ENCODE measurements at regions not wholly inside any gene's neighbourhood (a gene's known extent, or its start where the extent isn't known, plus 50 kb on each side); places are given as distances from the start of the nearest gene placed in this dataset.

GRCh38 chr7:51797371-51797770, 480.8 kb upstream of the COBL start:
- no peak for TF ChIP-seq CTCF (IDR thresholded peaks at IDR 0.05; ENCODE audit: insufficient read depth, low read depth, low read length)
- DNase-seq (ENCODE audit: low read depth): no peak
- H3K4me3 ChIP-seq (ENCODE audit: low read depth, low read length): no peak overlapping the region

GRCh38 chr7:51792796-51793195, 476.2 kb upstream of the COBL start:
- H3K4me3 ChIP-seq (ENCODE audit: low read depth, low read length): no peak overlapping the region
- no peak for DNase-seq (ENCODE audit: low read depth)
- TF ChIP-seq CTCF (IDR thresholded peaks at IDR 0.05; ENCODE audit: insufficient read depth, low read depth, low read length): no peak

- no peak for TF ChIP-seq CTCF (IDR thresholded peaks at IDR 0.05; ENCODE audit: insufficient read depth, low read depth, low read length)
- DNase-seq (ENCODE audit: low read depth): peak; percentile 0
These were observed 472.9 kb upstream of the COBL start for GRCh38 chr7:51789489-51789888.

GRCh38 chr7:51786284-51786683, 469.7 kb upstream of the COBL start:
- TF ChIP-seq CTCF (IDR thresholded peaks at IDR 0.05; ENCODE audit: insufficient read depth, low read depth, low read length): no peak
- no peak for DNase-seq (ENCODE audit: low read depth)
- H3K4me3 ChIP-seq (ENCODE audit: low read depth, low read length): no peak overlapping the region

More at GRCh38 chr7:51789489-51789888, 472.9 kb upstream of the COBL start:
- H3K4me3 ChIP-seq (ENCODE audit: low read depth, low read length): no peak overlapping the region

GRCh38 chr7:51785876-51786275, 469.3 kb upstream of the COBL start:
- no peak for DNase-seq (ENCODE audit: low read depth)
- TF ChIP-seq CTCF (IDR thresholded peaks at IDR 0.05; ENCODE audit: insufficient read depth, low read depth, low read length): no peak
- no peak overlapping the region for H3K4me3 ChIP-seq (ENCODE audit: low read depth, low read length)

- TF ChIP-seq CTCF (IDR thresholded peaks at IDR 0.05; ENCODE audit: insufficient read depth, low read depth, low read length): no peak
- DNase-seq (ENCODE audit: low read depth): peak; percentile 1
- no peak overlapping the region for H3K4me3 ChIP-seq (ENCODE audit: low read depth, low read length)
These were observed 468.6 kb upstream of the COBL start for GRCh38 chr7:51785171-51785570.

GRCh38 chr7:51783241-51783640, 466.6 kb upstream of the COBL start:
- TF ChIP-seq CTCF (IDR thresholded peaks at IDR 0.05; ENCODE audit: insufficient read depth, low read depth, low read length): no peak
- no peak overlapping the region for H3K4me3 ChIP-seq (ENCODE audit: low read depth, low read length)
- no peak for DNase-seq (ENCODE audit: low read depth)

Measured in fibroblast of villous mesenchyme (primary cell).